Tibial nerve (tissue), 4 donors: ENCODE measurements at regions not wholly inside any gene's neighbourhood (a gene's known extent, or its start where the extent isn't known, plus 50 kb on each side); places are given as distances from the start of the nearest gene placed in this dataset.

Experiments used
- CTCF ChIP-seq, 5 experiments: fragments of 200-600 bp in 3 of 5; fragments of 450-650 bp in 2 of 5; sonication (generic) in 3 of 5; IDR thresholded peaks; one replicate each; pipeline ENCODE4 v1.5.1; 2016 to 2019; ENCODE audit warnings: antibody characterized with exemption in 5 of 5, mild to moderate bottlenecking in 3 of 5, moderate library complexity in 2 of 5
- EP300 ChIP-seq, 2 donors: sonication (generic); formaldehyde crosslinking; IDR thresholded peaks; one replicate each; pipeline ENCODE4 v1.6.1; 2017; ENCODE audit warnings: antibody characterized with exemption in 2 of 2, mild to moderate bottlenecking in 1 of 2
- POLR2A ChIP-seq, 2 donors: fragments of 450-650 bp; IDR thresholded peaks; one replicate each; pipeline ENCODE4 v1.6.1; 2017; ENCODE audit warnings: antibody characterized with exemption in 2 of 2, mild to moderate bottlenecking in 2 of 2, moderate library complexity in 2 of 2

- TF ChIP-seq CTCF (IDR thresholded peaks at IDR 0.05) (no peak), POLR2A (IDR thresholded peaks at IDR 0.05) (no peak), EP300 (IDR thresholded peaks at IDR 0.05) (no peak)
Measured at GRCh38 chr16:5549802-5550201, 452.2 kb upstream of the EEF2KMT start.
